HG03342 (cell line): ENCODE measurements at regions not wholly inside any gene's neighbourhood (a gene's known extent, or its start where the extent isn't known, plus 50 kb on each side); places are given as distances from the start of the nearest gene placed in this dataset.

Experiments
- ATAC-seq: cut with Tn5 transposase; IDR thresholded peaks from one replicate; pipeline ENCODE4 v1.9.1; 2021; ENCODE audit warnings: mild to moderate bottlenecking, moderate library complexity; ENCODE audit not compliant: unreplicated experiment

- no peak for ATAC-seq
Measured at GRCh38 chr9:105912157-105912862, 218.0 kb downstream of the TMEM38B start.

GRCh38 chr9:105912863-105913516 is 218.6 kb downstream of the TMEM38B start:
- no peak for ATAC-seq

GRCh38 chr9:105921057-105921726 is 226.9 kb downstream of the TMEM38B start:
- no peak for ATAC-seq

GRCh38 chr9:105928416-105928815 is 234.1 kb downstream of the TMEM38B start:
- no peak for ATAC-seq

- ATAC-seq = no peak
Measured at GRCh38 chr9:105930011-105930627, 235.8 kb downstream of the TMEM38B start.

- ATAC-seq = no peak
Measured at GRCh38 chr9:105932276-105932675, 237.9 kb downstream of the TMEM38B start.

- ATAC-seq = no peak
Measured at GRCh38 chr9:105950448-105950847, 256.1 kb downstream of the TMEM38B start.

GRCh38 chr9:105950894-105951293 is 256.6 kb downstream of the TMEM38B start:
- no peak for ATAC-seq

GRCh38 chr9:105954517-105954916 is 260.2 kb downstream of the TMEM38B start:
- ATAC-seq = no peak

- ATAC-seq = peak; percentile 56
Measured at GRCh38 chr9:105957830-105958229, 263.5 kb downstream of the TMEM38B start.

GRCh38 chr9:105958587-105958986 is 264.2 kb downstream of the TMEM38B start:
- ATAC-seq = no peak

GRCh38 chr9:105959531-105959930 is 265.2 kb downstream of the TMEM38B start:
- no peak for ATAC-seq

GRCh38 chr9:105963343-105964099 is 269.2 kb downstream of the TMEM38B start:
- ATAC-seq = no peak

GRCh38 chr9:105964156-105964555 is 269.8 kb downstream of the TMEM38B start:
- no peak for ATAC-seq

GRCh38 chr9:105966834-105967233 is 272.5 kb downstream of the TMEM38B start:
- ATAC-seq = no peak

GRCh38 chr9:105967248-105967647 is 272.9 kb downstream of the TMEM38B start:
- no peak for ATAC-seq

GRCh38 chr9:105967797-105968196 is 273.5 kb downstream of the TMEM38B start:
- no peak for ATAC-seq

GRCh38 chr9:105968811-105969466 is 274.6 kb downstream of the TMEM38B start:
- no peak for ATAC-seq

GRCh38 chr9:105969636-105970035 is 275.3 kb downstream of the TMEM38B start:
- no peak for ATAC-seq

- ATAC-seq = no peak
Measured at GRCh38 chr9:105971986-105972385, 277.6 kb downstream of the TMEM38B start.
